SK-N-MC (cell line): ENCODE measurements at regions not wholly inside any gene's neighbourhood (a gene's known extent, or its start where the extent isn't known, plus 50 kb on each side); places are given as distances from the start of the nearest gene placed in this dataset.
A peak's percentile ranks its signal among the peaks of the same experiment; 100 is the strongest.
"Not testable (repeated sequence)": the region's sequence is repeated elsewhere in the genome, so short reads cannot be mapped to it uniquely, and the experiment has no call there.

Experiments used
- DNase-seq: peaks from one replicate; pipeline ENCODE4 v3.0.0-alpha.2; 2011; ENCODE audit warnings: low read depth, low spot score
- H3K27ac ChIP-seq: fragments of 200-600 bp; sonication (generic); 2 replicates; pipeline ENCODE4 v1.5.1; 2016; ENCODE audit warnings: mixed run types
- H3K36me3 ChIP-seq: fragments of 200-600 bp; sonication (generic); 2 replicates; pipeline ENCODE4 v1.6.1; 2017; ENCODE audit warnings: antibody characterized with exemption, low read length, mixed read lengths; ENCODE audit not compliant: insufficient read depth
- H3K4me3 ChIP-seq: fragments of 200-600 bp; sonication (generic); 2 replicates; pipeline ENCODE4 v1.5.1; 2016
- H3K9ac ChIP-seq: fragments of 200-600 bp; sonication (generic); 2 replicates; pipeline ENCODE4 v1.8.0; 2017; ENCODE audit warnings: mixed run types, mixed read lengths; ENCODE audit not compliant: insufficient read length
- H3K9me3 ChIP-seq: fragments of 200-600 bp; sonication (generic); 2 replicates; pipeline ENCODE4 v1.6.1; 2017; ENCODE audit warnings: low read depth, mild to moderate bottlenecking, antibody characterized with exemption, low read length, moderate library complexity, mixed read lengths
- EZH2 ChIP-seq: fragments of 200-600 bp; sonication (generic); IDR thresholded peaks from one replicate; pipeline ENCODE4 v1.6.1; 2017; ENCODE audit warnings: antibody characterized with exemption
- FOXP2 ChIP-seq: optimal IDR thresholded peaks from 2 replicates; pipeline ENCODE3; 2011; ENCODE audit warnings: mild to moderate bottlenecking, moderate library complexity; ENCODE audit not compliant: insufficient read depth; ENCODE audit errors: extremely low read length, control extremely low read depth
- POLR2AphosphoS5 ChIP-seq: IDR thresholded peaks from 2 replicates; pipeline ENCODE4 v1.6.1; 2012; ENCODE audit warnings: mild to moderate bottlenecking, low read depth, low read length, borderline replicate concordance

DNA sequence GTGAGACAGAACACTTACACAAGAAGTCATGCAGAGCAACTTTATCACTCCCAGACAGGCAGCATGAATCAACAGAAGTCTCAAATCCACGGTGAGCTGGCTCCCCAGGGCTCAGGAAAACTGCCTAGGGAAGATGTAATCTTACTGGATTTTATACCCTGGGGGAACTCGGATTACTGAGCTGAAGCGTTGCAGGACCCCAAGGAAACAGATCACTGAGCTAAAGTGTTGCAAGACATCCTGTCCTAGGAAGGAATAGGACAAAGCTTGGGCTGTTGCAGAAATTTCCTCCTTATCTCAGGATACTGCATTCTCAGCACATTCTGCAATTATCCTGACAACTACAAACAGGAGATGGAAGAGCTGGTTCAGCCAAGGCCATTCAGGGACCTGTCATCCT lies 224.8 kb downstream of the TFAP2A start:
- H3K9me3 ChIP-seq, result no peaks in the 10 kb centered on the region
- peak overlapping the region; percentile 91 for H3K27ac ChIP-seq
- peak; percentile 98 for DNase-seq
- H3K9ac ChIP-seq, result no peak overlapping the region
- TF ChIP-seq EZH2 (no peak), POLR2AphosphoS5 (peak; percentile 62; the same call in 1 of the 2 replicates)
- no peaks in the 10 kb centered on the region for H3K36me3 ChIP-seq
- peak overlapping the region; percentile 33; the same call in 1 of the 2 replicates for H3K4me3 ChIP-seq

DNA sequence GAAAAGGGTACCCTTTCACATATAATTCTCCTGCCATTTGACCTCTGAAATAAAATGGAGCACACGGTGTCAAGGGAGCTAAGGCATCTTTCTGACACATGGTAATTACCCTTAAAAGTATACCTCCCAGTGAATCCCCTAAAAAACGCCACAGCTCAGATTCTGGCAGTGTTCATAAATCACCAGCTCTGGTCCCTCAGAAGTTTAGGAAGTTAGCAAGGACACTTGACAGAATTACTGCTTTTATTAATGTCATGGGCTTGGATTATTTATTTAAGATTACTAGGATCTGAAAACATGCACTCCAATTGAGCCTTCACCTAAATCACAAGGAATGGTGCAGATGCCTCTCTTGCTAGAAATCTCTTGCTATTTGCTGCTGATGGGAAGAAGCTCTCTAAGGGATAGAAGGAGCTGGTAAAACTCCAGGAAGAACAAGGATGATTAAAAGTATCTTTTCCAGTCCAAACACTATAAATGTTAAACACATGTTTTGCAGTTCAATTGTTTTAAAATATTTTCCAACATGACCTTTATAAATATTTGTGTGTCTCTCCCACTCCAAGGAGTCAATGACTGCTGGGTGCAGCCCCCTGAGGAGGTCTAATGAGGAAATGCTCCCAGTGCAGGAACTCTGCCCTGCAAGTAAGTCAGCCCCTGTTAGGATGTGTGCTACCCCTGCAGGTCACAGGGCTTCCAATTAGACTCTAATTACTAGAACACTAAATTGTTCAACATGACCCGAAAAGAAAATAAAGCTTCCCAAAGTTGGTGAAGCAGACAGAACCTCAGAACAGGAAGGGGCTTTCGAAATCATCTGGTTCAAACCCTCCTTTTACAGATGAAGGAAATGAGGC lies 230.3 kb downstream of the TFAP2A start:
- no peak for DNase-seq
- Histone ChIP-seq H3K9me3 (no peaks in the 10 kb centered on the region), H3K4me3 (no peak overlapping the region), H3K9ac (no peak overlapping the region), H3K27ac (peak overlapping the region; percentile 49; the same call in 1 of the 2 replicates), H3K36me3 (no peaks in the 10 kb centered on the region)
- TF ChIP-seq FOXP2 (no peak), POLR2AphosphoS5 (no peak), EZH2 (no peak)

DNA sequence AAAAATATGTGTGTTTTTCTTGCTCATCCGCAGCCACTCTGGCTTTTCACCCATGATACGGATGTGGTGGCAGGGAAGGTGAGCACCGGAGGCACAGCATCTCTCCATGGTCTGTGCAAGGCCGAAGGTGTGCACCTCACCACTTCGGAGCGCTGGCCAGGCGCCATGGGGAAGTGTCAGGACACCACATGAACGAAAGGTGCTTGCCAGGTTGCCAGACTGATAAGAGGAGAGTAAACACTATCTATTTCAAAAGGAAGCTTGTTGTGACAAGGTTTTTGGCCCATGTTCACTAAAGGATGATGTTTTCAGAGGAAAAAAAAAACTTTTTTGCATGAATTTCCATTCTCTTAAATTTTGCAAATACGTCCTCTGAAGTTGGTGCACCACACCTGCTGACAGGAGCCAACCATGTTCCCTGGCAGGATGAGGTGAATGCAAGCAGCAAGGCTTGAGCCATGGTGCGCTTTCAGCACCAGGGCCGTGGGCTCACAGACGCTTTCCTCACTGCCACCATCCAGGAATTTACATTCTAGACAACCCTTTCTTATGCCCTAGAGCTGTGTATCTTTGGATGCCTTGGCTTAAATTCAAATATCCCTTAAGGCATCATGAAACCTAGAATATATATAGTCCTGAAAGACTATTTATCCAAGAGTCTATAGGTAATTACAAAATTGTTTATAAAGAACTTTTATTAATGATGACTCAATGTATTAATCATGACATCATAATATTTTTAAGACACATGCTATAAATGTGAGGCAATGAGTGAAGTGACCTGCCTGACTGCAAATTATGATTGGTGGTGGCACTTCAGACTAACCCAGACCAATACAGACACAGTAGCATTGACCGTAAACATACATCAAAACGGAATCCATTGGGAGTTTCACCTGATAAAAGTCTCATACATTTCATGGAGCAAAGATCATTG lies 234.5 kb downstream of the TFAP2A start:
- no peaks in the 10 kb centered on the region for H3K9me3 ChIP-seq
- DNase-seq, result no peak
- TF ChIP-seq FOXP2 (no peak), EZH2 (no peak), POLR2AphosphoS5 (no peak)
- no peak overlapping the region for H3K9ac ChIP-seq
- no peak overlapping the region for H3K4me3 ChIP-seq
- no peaks in the 10 kb centered on the region for H3K36me3 ChIP-seq
- H3K27ac ChIP-seq, result no peak overlapping the region

DNA sequence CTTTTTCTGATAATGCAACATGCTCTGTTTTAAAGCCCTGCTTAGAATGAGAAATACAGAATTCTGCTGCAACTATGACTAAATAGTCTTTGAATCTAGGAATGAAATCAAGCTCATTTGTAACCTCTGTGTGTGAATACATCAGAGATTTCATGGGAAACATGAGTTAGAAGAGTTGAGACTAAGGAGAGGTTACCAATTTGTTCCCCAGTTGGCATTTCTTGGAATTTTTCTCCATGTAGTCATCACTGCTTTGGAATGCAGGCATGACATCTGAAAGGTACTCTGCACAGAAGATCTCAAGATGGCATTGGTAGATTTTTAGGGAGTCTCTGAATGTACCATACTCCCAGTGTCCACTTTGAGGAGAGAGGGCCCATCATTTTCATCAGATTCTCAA lies 237.2 kb downstream of the TFAP2A start:
- DNase-seq, result no peak
- no peak overlapping the region for H3K4me3 ChIP-seq
- no peak overlapping the region for H3K9ac ChIP-seq
- no peak for TF ChIP-seq FOXP2
- TF ChIP-seq EZH2, result no peak
- no peak for TF ChIP-seq POLR2AphosphoS5
- no peak overlapping the region for H3K27ac ChIP-seq
- no peaks in the 10 kb centered on the region for H3K36me3 ChIP-seq
- no peaks in the 10 kb centered on the region for H3K9me3 ChIP-seq

DNA sequence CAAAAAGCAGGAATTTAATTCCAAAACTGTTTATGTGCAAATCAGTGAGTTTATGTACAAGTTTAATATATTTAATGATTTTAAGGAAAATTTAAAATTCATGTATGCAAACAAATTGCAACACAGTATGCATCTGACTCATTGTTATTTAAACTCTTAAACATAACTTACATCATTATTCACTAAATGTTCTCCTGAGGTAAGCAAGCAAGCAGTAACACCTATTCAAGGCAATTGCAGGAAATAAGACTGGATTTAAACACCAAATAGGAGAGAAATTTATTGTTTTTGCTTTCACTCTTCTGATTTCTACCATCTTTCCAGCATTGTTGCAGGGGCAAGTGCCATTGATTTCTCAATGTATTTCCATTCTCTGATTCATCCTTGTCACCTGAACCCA lies 239.5 kb downstream of the TFAP2A start:
- Histone ChIP-seq H3K4me3 (no peak overlapping the region), H3K9ac (no peak overlapping the region), H3K9me3 (no peaks in the 10 kb centered on the region), H3K27ac (0 out of 2 replicates have a peak overlapping the region, but pooled peaks have one; percentile 16), H3K36me3 (no peaks in the 10 kb centered on the region)
- no peak for DNase-seq
- TF ChIP-seq POLR2AphosphoS5 (no peak), EZH2 (no peak)

DNA sequence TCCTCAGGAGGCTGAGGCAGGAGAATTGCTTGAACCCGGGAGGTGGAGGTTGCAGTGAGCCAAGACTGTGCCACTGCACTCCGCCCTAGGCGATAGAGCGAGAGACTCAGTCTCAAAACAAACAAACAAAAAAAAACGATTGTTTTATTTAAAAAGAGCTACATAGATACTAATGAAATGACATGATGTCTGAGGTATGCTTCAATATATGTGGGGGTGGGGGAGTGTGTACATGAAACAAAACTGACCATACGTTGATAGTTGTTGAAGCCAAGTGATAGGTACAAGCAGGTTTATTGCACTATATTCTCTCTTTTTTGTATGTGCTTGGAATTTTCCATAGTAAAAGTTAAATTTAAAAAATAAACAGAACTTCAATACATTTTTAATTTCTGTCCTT lies 240.1 kb downstream of the TFAP2A start:
- no peak for DNase-seq
- Histone ChIP-seq H3K27ac (0 out of 2 replicates have a peak overlapping the region, but pooled peaks have one; percentile 16), H3K36me3 (no peaks in the 10 kb centered on the region), H3K9me3 (no peaks in the 10 kb centered on the region), H3K9ac (no peak overlapping the region), H3K4me3 (no peak overlapping the region)
- TF ChIP-seq FOXP2 (no peak), POLR2AphosphoS5 (no peak), EZH2 (no peak)

DNA sequence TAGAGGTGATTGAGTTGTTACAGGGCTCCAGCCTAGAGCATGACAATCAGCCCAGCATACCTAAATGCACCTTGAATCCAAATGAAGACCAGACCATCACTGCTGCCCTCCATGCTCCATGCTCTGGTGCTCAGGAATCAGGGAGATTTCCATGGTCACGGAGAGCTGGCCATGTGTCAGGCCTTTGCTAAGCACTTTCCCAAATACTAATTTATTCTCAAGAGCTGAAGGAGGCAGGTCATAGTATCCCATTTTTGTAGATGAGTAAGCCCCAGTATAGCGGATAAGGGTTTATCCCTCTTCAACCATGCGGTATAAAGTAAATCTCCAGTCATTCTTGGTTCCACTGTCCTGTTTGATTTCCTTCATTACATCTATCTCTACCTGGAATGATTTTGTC lies 240.8 kb downstream of the TFAP2A start:
- H3K36me3 ChIP-seq, result no peaks in the 10 kb centered on the region
- no peaks in the 10 kb centered on the region for H3K9me3 ChIP-seq
- no peak overlapping the region for H3K27ac ChIP-seq
- DNase-seq, result no peak
- H3K9ac ChIP-seq, result no peak overlapping the region
- no peak for TF ChIP-seq POLR2AphosphoS5
- no peak for TF ChIP-seq FOXP2
- no peak for TF ChIP-seq EZH2
- H3K4me3 ChIP-seq, result no peak overlapping the region

DNA sequence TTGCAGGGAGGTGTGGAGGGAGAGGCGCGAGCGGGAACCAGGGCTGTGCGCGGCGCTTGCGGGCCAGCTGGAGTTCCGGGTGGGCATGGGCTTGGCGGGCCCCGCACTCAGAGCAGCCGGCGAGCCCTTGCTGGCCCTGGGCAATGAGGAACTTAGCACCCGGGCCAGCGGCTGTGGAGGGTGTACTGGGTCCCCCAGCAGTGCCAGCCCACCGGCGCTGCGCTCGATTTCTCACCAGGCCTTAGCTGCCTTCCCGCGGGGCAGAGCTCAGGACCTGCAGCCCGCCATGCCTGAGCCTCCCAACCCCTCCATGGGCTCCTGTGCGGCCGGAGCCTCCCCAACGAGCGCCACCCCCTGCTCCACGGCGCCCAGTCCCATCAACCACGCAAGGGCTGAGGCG lies 243.2 kb downstream of the TFAP2A start:
- not testable (repeated sequence) for H3K4me3 ChIP-seq, H3K36me3 ChIP-seq, DNase-seq, H3K27ac ChIP-seq, H3K9ac ChIP-seq, H3K9me3 ChIP-seq

DNA sequence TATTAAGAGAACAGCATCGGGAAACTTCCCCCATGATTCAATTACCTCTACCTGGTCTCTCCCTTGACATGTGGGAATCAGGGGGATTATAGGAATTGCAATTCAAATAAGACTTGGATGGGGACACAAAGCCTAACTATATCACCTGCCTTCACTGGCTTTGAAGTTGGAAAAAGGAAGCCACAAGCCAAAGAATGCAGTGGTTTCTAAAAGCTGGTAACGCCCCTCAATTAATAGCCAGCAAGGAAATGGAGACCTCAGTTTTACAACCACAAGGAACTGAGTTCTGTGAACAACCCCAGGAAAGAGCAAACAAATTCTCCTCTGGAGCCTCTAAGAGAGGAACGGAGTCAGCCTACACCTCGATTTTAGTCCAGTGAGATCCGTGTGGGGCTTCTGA lies 244.1 kb downstream of the TFAP2A start:
- no peaks in the 10 kb centered on the region for H3K36me3 ChIP-seq
- H3K27ac ChIP-seq, result no peak overlapping the region
- no peak for DNase-seq
- no peak overlapping the region for H3K4me3 ChIP-seq
- TF ChIP-seq FOXP2 (no peak), EZH2 (no peak), POLR2AphosphoS5 (no peak)
- H3K9ac ChIP-seq, result no peak overlapping the region
- no peaks in the 10 kb centered on the region for H3K9me3 ChIP-seq
